ENCODE measurements at regions not wholly inside any gene's neighbourhood (a gene's known extent, or its start where the extent isn't known, plus 50 kb on each side); places are given as distances from the start of the nearest gene placed in this dataset.
A peak's percentile ranks its signal among the peaks of the same experiment; 100 is the strongest.

- no peak for DNase-seq
Measured at GRCh38 chr2:220051716-220052115, 424.3 kb downstream of the SLC4A3 start.

GRCh38 chr2:220053919-220054318 lies 426.5 kb downstream of the SLC4A3 start:
- DNase-seq, result no peak

- no peak for DNase-seq
Measured at GRCh38 chr2:220057391-220057790, 430.0 kb downstream of the SLC4A3 start.

- no peak for DNase-seq
Measured at GRCh38 chr2:220057916-220058315, 430.5 kb downstream of the SLC4A3 start.

- DNase-seq, result no peak
Measured at GRCh38 chr2:220064111-220065030, 436.9 kb downstream of the SLC4A3 start.

- no peak for DNase-seq
Measured at GRCh38 chr2:220065581-220065980, 438.2 kb downstream of the SLC4A3 start.

- DNase-seq, result no peak
Measured at GRCh38 chr2:220068846-220069245, 441.4 kb downstream of the SLC4A3 start.

- DNase-seq, result no peak
Measured at GRCh38 chr2:220070349-220070748, 442.9 kb downstream of the SLC4A3 start.

GRCh38 chr2:220071696-220072095 lies 444.3 kb downstream of the SLC4A3 start:
- DNase-seq, result no peak

- no peak for DNase-seq
Measured at GRCh38 chr2:220072669-220073220, 445.3 kb downstream of the SLC4A3 start.

GRCh38 chr2:220075835-220076234 lies 448.4 kb downstream of the SLC4A3 start:
- DNase-seq, result no peak

GRCh38 chr2:220076734-220077133 lies 449.3 kb downstream of the SLC4A3 start:
- DNase-seq, result no peak

GRCh38 chr2:220077488-220077887 lies 450.1 kb downstream of the SLC4A3 start:
- no peak for DNase-seq

- DNase-seq, result no peak
Measured at GRCh38 chr2:220078439-220078838, 451.0 kb downstream of the SLC4A3 start.

GRCh38 chr2:220079595-220079994 lies 452.2 kb downstream of the SLC4A3 start:
- DNase-seq, result no peak

GRCh38 chr2:220081171-220081570 lies 453.7 kb downstream of the SLC4A3 start:
- no peak for DNase-seq

- DNase-seq, result no peak
Measured at GRCh38 chr2:220090050-220090449, 462.6 kb downstream of the SLC4A3 start.

- no peak for DNase-seq
Measured at GRCh38 chr2:220096406-220096805, 469.0 kb downstream of the SLC4A3 start.

GRCh38 chr2:220101980-220102379 lies 474.6 kb downstream of the SLC4A3 start:
- DNase-seq, result no peak

- no peak for DNase-seq
Measured at GRCh38 chr2:220103596-220103995, 476.2 kb downstream of the SLC4A3 start.

- peak; percentile 23 for DNase-seq
Measured at GRCh38 chr2:220104871-220105351, 477.5 kb downstream of the SLC4A3 start.

- no peak for DNase-seq
Measured at GRCh38 chr2:220106065-220106464, 478.6 kb downstream of the SLC4A3 start.

- no peak for DNase-seq
Measured at GRCh38 chr2:220107380-220107791, 480.0 kb downstream of the SLC4A3 start.

Measured in renal pelvis (tissue), 1 donor.